Caco-2 (cell line): ENCODE measurements at regions not wholly inside any gene's neighbourhood (a gene's known extent, or its start where the extent isn't known, plus 50 kb on each side); places are given as distances from the start of the nearest gene placed in this dataset.

Experiments used
- BruUV-seq: library from RNA; stranded (reverse); fragments of 400-500 nt; replicated peaks from 2 replicates; lab custom pipeline; 2021; lab: Mats Ljungman, UMichigan
- CTCF ChIA-PET: fragments of 300-600 bp; sonication (Branson Sonifier 250); formaldehyde crosslinking; loops from one replicate; lab custom pipeline; 2022; ENCODE audit warnings: antibody characterized with exemption; lab: Charles Lee
- POLR2A ChIA-PET: fragments of 300-600 bp; sonication (Branson Sonifier 250); formaldehyde crosslinking; loops from one replicate; lab custom pipeline; 2022; ENCODE audit warnings: antibody characterized with exemption; lab: Charles Lee
- DNase-seq, 2 experiments: peaks; one replicate each; pipeline versions ENCODE4 v3.0.0 to v3.0.0-alpha.2; 2020 to 2022
- H3K27me3 ChIP-seq: replicated peaks from 2 replicates; pipeline ENCODE4 v1.6.0; 2011; ENCODE audit warnings: low read length; ENCODE audit not compliant: control insufficient read depth, insufficient read depth
- H3K36me3 ChIP-seq: 2 replicates; pipeline ENCODE4 v1.5.1; 2011; ENCODE audit warnings: low read length; ENCODE audit not compliant: control insufficient read depth, insufficient read depth
- H3K4me1 ChIP-seq: fragments of 250-450 bp; sonication (Bioruptor Pico); 2 replicates; pipeline ENCODE4 v1.5.1; 2020; ENCODE audit warnings: mild to moderate bottlenecking
- H3K4me3 ChIP-seq: 2 replicates; pipeline ENCODE4 v1.5.1; 2011; ENCODE audit warnings: low read depth, mild to moderate bottlenecking, control low read depth, low read length
- H3K9me3 ChIP-seq: fragments of 250-450 bp; sonication (Bioruptor Pico); 2 replicates; pipeline ENCODE4 v1.5.1; 2020; ENCODE audit warnings: mild to moderate bottlenecking, moderate library complexity
- H3K27ac Mint-ChIP-seq: one replicate; pipeline ENCODE4 v1.8.0; 2022; ENCODE audit warnings: mixed read lengths; ENCODE audit not compliant: unreplicated experiment
- H3K27me3 Mint-ChIP-seq: one replicate; pipeline ENCODE4 v1.8.0; 2022; ENCODE audit warnings: mixed read lengths; ENCODE audit not compliant: insufficient read depth, unreplicated experiment
- H3K36me3 Mint-ChIP-seq: one replicate; pipeline ENCODE4 v1.8.0; 2022; ENCODE audit warnings: mild to moderate bottlenecking, mixed read lengths; ENCODE audit not compliant: insufficient read depth, unreplicated experiment
- H3K4me1 Mint-ChIP-seq: one replicate; pipeline ENCODE4 v1.8.0; 2022; ENCODE audit warnings: low read depth, mixed read lengths; ENCODE audit not compliant: unreplicated experiment
- H3K4me3 Mint-ChIP-seq: one replicate; pipeline ENCODE4 v1.8.0; 2022; ENCODE audit warnings: mild to moderate bottlenecking, moderate library complexity, mixed read lengths; ENCODE audit not compliant: unreplicated experiment
- H3K9me3 Mint-ChIP-seq: one replicate; pipeline ENCODE4 v1.8.0; 2022; ENCODE audit warnings: mixed read lengths; ENCODE audit not compliant: unreplicated experiment
- intact Hi-C: fragments of 100-400 bp; cut with micrococcal nuclease; formaldehyde crosslinking; loops from one replicate; pipeline ENCODE4 v1.10.0; 2022; ENCODE audit not compliant: unreplicated experiment
- TF ChIP-seq, protein P1 (sequence below), 2 experiments: fragments of 200-600 bp in 1 of 2; IDR thresholded peaks; 1 replicate in 1 of 2; 2 replicates in 1 of 2; pipeline versions ENCODE4 v1.5.1 to v1.8.0; 2011 to 2022; ENCODE audit warnings: antibody characterized with exemption in 1 of 2, control low read depth in 1 of 2, inconsistent platforms in 1 of 2, low read depth in 1 of 2, low read length in 1 of 2, mild to moderate bottlenecking in 1 of 2, moderate library complexity in 1 of 2; ENCODE audit not compliant: insufficient read depth in 1 of 2, severe bottlenecking in 1 of 2, unreplicated experiment in 1 of 2

DNA sequence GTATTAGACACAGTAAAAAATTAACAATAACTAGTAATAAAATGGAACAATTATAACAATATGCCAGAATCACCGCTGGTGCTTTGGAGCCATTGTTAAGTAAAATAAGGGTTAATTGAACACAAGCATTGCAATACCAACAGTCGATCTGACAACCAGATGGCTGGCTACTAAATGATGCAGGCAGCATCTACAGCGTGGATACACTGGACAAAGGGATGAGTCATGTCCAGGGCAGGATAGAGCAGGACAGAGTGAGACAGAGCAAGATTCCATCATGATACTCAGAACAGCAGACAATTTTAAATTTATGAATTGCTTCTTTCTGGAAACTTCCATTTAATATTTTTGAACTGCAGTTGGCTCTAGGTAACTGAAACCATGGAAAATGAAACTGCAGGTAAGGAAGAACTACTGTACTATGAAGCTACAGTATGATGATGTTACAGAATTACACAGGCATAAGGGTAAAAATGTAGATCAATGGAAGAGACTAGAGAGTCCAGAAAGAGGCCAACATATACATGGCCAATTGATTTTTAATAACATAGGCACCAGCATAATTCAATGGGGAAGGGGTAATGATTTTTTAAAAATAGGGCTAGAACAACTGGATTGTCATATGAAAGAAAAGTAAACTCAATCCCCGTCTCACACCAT, 168.7 kb downstream of the RRAGC start:
- TF ChIP-seq, protein P1, sequence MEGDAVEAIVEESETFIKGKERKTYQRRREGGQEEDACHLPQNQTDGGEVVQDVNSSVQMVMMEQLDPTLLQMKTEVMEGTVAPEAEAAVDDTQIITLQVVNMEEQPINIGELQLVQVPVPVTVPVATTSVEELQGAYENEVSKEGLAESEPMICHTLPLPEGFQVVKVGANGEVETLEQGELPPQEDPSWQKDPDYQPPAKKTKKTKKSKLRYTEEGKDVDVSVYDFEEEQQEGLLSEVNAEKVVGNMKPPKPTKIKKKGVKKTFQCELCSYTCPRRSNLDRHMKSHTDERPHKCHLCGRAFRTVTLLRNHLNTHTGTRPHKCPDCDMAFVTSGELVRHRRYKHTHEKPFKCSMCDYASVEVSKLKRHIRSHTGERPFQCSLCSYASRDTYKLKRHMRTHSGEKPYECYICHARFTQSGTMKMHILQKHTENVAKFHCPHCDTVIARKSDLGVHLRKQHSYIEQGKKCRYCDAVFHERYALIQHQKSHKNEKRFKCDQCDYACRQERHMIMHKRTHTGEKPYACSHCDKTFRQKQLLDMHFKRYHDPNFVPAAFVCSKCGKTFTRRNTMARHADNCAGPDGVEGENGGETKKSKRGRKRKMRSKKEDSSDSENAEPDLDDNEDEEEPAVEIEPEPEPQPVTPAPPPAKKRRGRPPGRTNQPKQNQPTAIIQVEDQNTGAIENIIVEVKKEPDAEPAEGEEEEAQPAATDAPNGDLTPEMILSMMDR (IDR thresholded peaks at IDR 0.05; ENCODE audit: insufficient read depth in 1 of 2, low read depth in 1 of 2, low read length in 1 of 2, severe bottlenecking in 1 of 2, unreplicated experiment in 1 of 2), result no peak
- Mint-ChIP-seq H3K9me3 (no peaks in the 10 kb centered on the region), H3K36me3 (no peaks in the 10 kb centered on the region), H3K4me1 (no peaks in the 10 kb centered on the region), H3K4me3 (no peak overlapping the region), H3K27ac (no peak overlapping the region), H3K27me3 (peaks cover 19% of the 10 kb centered on the region)
- Histone ChIP-seq H3K27me3 (no peaks in the 10 kb centered on the region), H3K4me3 (no peak overlapping the region), H3K36me3 (no peaks in the 10 kb centered on the region), H3K9me3 (no peaks in the 10 kb centered on the region), H3K4me1 (no peaks in the 10 kb centered on the region)
- CTCF ChIA-PET, result no interaction called here
- POLR2A ChIA-PET, result no interaction called here
- intact Hi-C loops, result no loop called here
- no TSS peak for BruUV-seq
- no peak for DNase-seq

DNA sequence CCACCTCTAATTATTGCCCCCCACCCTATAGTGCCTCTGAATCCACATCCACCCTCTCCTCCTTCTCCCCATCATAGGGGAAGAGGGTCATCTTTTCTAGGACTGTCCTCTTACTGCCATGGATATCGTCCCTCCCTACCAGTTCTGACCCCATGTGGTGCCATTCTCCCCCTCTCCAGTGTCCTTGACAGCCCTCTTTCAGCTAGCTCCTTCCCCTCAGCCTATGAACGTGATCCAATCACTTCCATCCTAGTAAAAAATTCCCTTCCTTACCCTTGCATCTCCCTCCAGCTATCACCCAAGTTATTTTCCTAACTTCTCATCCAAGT, 172.7 kb downstream of the RRAGC start:
- POLR2A ChIA-PET, result no interaction called here
- no peaks in the 10 kb centered on the region for H3K4me1 ChIP-seq
- no peaks in the 10 kb centered on the region for H3K36me3 Mint-ChIP-seq
- no peaks in the 10 kb centered on the region for H3K9me3 ChIP-seq
- no peaks in the 10 kb centered on the region for H3K4me1 Mint-ChIP-seq
- no peak overlapping the region for H3K4me3 ChIP-seq
- no peaks in the 10 kb centered on the region for H3K9me3 Mint-ChIP-seq
- H3K36me3 ChIP-seq, result no peaks in the 10 kb centered on the region
- H3K27me3 Mint-ChIP-seq, result peaks cover 22% of the 10 kb centered on the region
- H3K27me3 ChIP-seq, result no peaks in the 10 kb centered on the region
- TF ChIP-seq, protein P1 (IDR thresholded peaks at IDR 0.05; ENCODE audit: insufficient read depth in 1 of 2, low read depth in 1 of 2, low read length in 1 of 2, severe bottlenecking in 1 of 2, unreplicated experiment in 1 of 2), result no peak
- H3K4me3 Mint-ChIP-seq, result no peak overlapping the region
- no TSS peak for BruUV-seq
- H3K27ac Mint-ChIP-seq, result no peak overlapping the region
- DNase-seq, result no peak
- intact Hi-C loops, result no loop called here
- CTCF ChIA-PET, result no interaction called here

DNA sequence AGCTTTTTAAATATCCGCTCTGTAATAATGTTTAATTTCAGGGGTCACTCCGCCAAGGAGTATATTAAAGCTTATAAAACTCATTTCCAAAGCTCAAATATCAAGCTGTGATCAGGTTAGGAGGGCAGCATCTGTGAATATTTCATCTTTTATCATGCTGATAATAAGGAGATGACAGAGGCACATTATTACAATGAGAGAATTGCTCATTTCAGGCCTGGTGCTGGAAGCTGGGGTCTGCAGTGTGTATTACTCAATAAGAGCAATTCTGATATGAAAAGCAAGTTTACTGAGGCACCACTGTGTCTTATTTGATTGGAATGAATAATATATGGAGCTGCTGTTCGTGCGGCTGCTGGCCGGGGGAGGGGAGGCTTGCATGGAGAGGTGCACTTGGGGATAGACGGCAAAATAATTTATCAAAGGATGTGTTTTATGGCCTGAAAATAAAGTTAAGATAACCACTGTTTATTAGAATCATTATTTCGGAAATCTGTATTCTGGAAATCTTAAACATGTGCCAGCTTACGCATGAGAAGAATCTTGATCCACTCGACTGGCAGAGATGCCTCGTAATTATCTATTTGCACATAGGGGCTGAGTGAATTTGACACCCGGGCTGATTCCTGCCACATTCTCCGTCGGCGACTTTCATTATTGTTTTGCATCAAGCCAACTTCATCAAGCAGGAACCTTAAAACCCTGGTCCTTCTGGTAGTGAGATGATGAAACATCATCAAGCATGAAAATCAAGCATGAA, 173.2 kb downstream of the RRAGC start:
- Mint-ChIP-seq H3K9me3 (no peaks in the 10 kb centered on the region), H3K36me3 (no peaks in the 10 kb centered on the region), H3K4me1 (no peaks in the 10 kb centered on the region), H3K27ac (no peak overlapping the region), H3K4me3 (no peak overlapping the region), H3K27me3 (peaks cover 22% of the 10 kb centered on the region)
- TF ChIP-seq, protein P1 (IDR thresholded peaks at IDR 0.05; ENCODE audit: insufficient read depth in 1 of 2, low read depth in 1 of 2, low read length in 1 of 2, severe bottlenecking in 1 of 2, unreplicated experiment in 1 of 2), result no peak
- intact Hi-C loops, result no loop called here
- POLR2A ChIA-PET, result no interaction called here
- no peaks in the 10 kb centered on the region for H3K4me1 ChIP-seq
- BruUV-seq, result no TSS peak
- CTCF ChIA-PET, result no interaction called here
- no peak for DNase-seq
- H3K27me3 ChIP-seq, result no peaks in the 10 kb centered on the region
- no peaks in the 10 kb centered on the region for H3K36me3 ChIP-seq
- no peak overlapping the region for H3K4me3 ChIP-seq
- no peaks in the 10 kb centered on the region for H3K9me3 ChIP-seq
